ENCODE measurements at regions not wholly inside any gene's neighbourhood (a gene's known extent, or its start where the extent isn't known, plus 50 kb on each side); places are given as distances from the start of the nearest gene placed in this dataset.

DNA sequence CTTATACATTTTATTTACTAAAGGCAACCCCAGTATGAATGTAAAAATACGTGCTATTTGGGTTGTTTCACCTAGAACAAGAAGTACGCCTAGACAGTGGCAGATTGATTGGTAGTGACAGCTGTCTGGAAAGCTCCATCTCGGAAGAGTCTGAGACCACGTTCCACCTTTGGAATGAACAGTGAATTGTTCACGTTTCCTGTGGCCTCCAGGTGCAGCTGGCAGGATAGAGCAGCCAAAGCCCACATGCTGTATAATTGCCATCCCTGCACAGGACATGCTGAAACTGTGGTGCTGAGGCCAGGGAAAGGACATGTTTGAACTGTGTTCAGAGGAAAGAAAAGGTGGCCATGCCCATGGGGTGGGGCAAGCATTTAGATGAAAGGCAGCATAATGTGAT is 218.7 kb upstream of the MTNR1B start:
- no TSS peak for BruUV-seq (replicated peaks)
- ChIA-PET CTCF (no interaction called here), POLR2A (no interaction called here)
- no peaks in the 10 kb centered on the region; the same call in 1 of the 2 replicates for H3K9me3 ChIP-seq
- no peaks in the 10 kb centered on the region for H3K36me3 ChIP-seq (ENCODE audit: control insufficient read depth, insufficient read depth, low read length)
- H3K4me1 ChIP-seq: no peaks in the 10 kb centered on the region
- peaks cover 11% of the 10 kb centered on the region for H3K9me3 Mint-ChIP-seq (ENCODE audit: unreplicated experiment)
- H3K27ac Mint-ChIP-seq (ENCODE audit: unreplicated experiment): no peak overlapping the region
- TF ChIP-seq, protein P1, sequence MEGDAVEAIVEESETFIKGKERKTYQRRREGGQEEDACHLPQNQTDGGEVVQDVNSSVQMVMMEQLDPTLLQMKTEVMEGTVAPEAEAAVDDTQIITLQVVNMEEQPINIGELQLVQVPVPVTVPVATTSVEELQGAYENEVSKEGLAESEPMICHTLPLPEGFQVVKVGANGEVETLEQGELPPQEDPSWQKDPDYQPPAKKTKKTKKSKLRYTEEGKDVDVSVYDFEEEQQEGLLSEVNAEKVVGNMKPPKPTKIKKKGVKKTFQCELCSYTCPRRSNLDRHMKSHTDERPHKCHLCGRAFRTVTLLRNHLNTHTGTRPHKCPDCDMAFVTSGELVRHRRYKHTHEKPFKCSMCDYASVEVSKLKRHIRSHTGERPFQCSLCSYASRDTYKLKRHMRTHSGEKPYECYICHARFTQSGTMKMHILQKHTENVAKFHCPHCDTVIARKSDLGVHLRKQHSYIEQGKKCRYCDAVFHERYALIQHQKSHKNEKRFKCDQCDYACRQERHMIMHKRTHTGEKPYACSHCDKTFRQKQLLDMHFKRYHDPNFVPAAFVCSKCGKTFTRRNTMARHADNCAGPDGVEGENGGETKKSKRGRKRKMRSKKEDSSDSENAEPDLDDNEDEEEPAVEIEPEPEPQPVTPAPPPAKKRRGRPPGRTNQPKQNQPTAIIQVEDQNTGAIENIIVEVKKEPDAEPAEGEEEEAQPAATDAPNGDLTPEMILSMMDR (IDR thresholded peaks at IDR 0.05; ENCODE audit: insufficient read depth in 1 of 2, low read depth in 1 of 2, low read length in 1 of 2, severe bottlenecking in 1 of 2, unreplicated experiment in 1 of 2): no peak
- peaks cover 8% of the 10 kb centered on the region for H3K27me3 Mint-ChIP-seq (ENCODE audit: insufficient read depth, unreplicated experiment)
- no peak overlapping the region for H3K4me3 ChIP-seq (ENCODE audit: low read depth, low read length)
- H3K4me1 Mint-ChIP-seq (ENCODE audit: low read depth, unreplicated experiment): no peaks in the 10 kb centered on the region
- no peak overlapping the region for H3K4me3 Mint-ChIP-seq (ENCODE audit: unreplicated experiment)
- no peaks in the 10 kb centered on the region for H3K27me3 ChIP-seq (replicated peaks; ENCODE audit: control insufficient read depth, insufficient read depth, low read length)
- intact Hi-C loops (cut with micrococcal nuclease; ENCODE audit: unreplicated experiment): no loop called here
- H3K36me3 Mint-ChIP-seq (ENCODE audit: insufficient read depth, unreplicated experiment): no peaks in the 10 kb centered on the region
- DNase-seq: no peak

DNA sequence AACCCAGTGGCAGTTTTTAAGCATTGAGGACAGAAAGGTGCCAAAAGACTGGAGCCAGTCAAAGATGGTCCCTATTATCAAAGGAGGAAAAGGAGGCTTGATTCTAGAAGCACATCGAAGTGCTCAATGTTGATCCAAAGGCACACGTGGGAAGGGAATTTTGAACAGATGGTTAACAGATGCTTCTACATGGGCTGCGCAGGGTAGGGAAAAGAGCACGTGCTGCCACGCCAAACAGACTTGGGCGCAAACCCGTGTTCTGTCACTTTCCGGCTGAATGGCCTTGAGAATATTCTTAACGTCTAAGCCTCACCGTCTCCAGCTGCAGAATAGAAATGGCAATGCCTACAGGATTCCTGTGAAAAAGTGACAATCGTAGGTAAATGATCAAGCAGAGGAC is 217.9 kb upstream of the MTNR1B start:
- no peak overlapping the region for H3K4me3 ChIP-seq (ENCODE audit: low read depth, low read length)
- Mint-ChIP-seq H3K4me3 (ENCODE audit: unreplicated experiment) (no peak overlapping the region), H3K27ac (ENCODE audit: unreplicated experiment) (no peak overlapping the region), H3K27me3 (ENCODE audit: insufficient read depth, unreplicated experiment) (peaks cover 11% of the 10 kb centered on the region), H3K4me1 (ENCODE audit: low read depth, unreplicated experiment) (no peaks in the 10 kb centered on the region), H3K9me3 (ENCODE audit: unreplicated experiment) (peaks cover 11% of the 10 kb centered on the region), H3K36me3 (ENCODE audit: insufficient read depth, unreplicated experiment) (no peaks in the 10 kb centered on the region)
- no peaks in the 10 kb centered on the region for H3K27me3 ChIP-seq (replicated peaks; ENCODE audit: control insufficient read depth, insufficient read depth, low read length)
- no TSS peak for BruUV-seq (replicated peaks)
- POLR2A ChIA-PET: no interaction called here
- DNase-seq: no peak
- CTCF ChIA-PET: no interaction called here
- intact Hi-C loops (cut with micrococcal nuclease; ENCODE audit: unreplicated experiment): no loop called here
- no peaks in the 10 kb centered on the region; the same call in 1 of the 2 replicates for H3K9me3 ChIP-seq
- H3K36me3 ChIP-seq (ENCODE audit: control insufficient read depth, insufficient read depth, low read length): no peaks in the 10 kb centered on the region
- TF ChIP-seq, protein P1 (IDR thresholded peaks at IDR 0.05; ENCODE audit: insufficient read depth in 1 of 2, low read depth in 1 of 2, low read length in 1 of 2, severe bottlenecking in 1 of 2, unreplicated experiment in 1 of 2): no peak
- H3K4me1 ChIP-seq: no peaks in the 10 kb centered on the region

GRCh38 chr11:92752122-92752521 is 217.3 kb upstream of the MTNR1B start:
- Mint-ChIP-seq H3K27ac (ENCODE audit: unreplicated experiment) (no peak overlapping the region), H3K9me3 (ENCODE audit: unreplicated experiment) (peaks cover 11% of the 10 kb centered on the region), H3K27me3 (ENCODE audit: insufficient read depth, unreplicated experiment) (peaks cover 11% of the 10 kb centered on the region), H3K4me3 (ENCODE audit: unreplicated experiment) (no peak overlapping the region), H3K36me3 (ENCODE audit: insufficient read depth, unreplicated experiment) (no peaks in the 10 kb centered on the region), H3K4me1 (ENCODE audit: low read depth, unreplicated experiment) (no peaks in the 10 kb centered on the region)
- Histone ChIP-seq H3K4me3 (ENCODE audit: low read depth, low read length) (no peak overlapping the region), H3K9me3 (no peaks in the 10 kb centered on the region; the same call in 1 of the 2 replicates), H3K4me1 (no peaks in the 10 kb centered on the region), H3K27me3 (replicated peaks; ENCODE audit: control insufficient read depth, insufficient read depth, low read length) (no peaks in the 10 kb centered on the region), H3K36me3 (ENCODE audit: control insufficient read depth, insufficient read depth, low read length) (no peaks in the 10 kb centered on the region)
- BruUV-seq (replicated peaks): no TSS peak
- CTCF ChIA-PET: no interaction called here
- no peak for DNase-seq
- TF ChIP-seq, protein P1 (IDR thresholded peaks at IDR 0.05; ENCODE audit: insufficient read depth in 1 of 2, low read depth in 1 of 2, low read length in 1 of 2, severe bottlenecking in 1 of 2, unreplicated experiment in 1 of 2): no peak
- intact Hi-C loops (cut with micrococcal nuclease; ENCODE audit: unreplicated experiment): no loop called here
- POLR2A ChIA-PET: no interaction called here

All from Caco-2 (cell line).